WTC11 (cell line): ENCODE measurements at regions not wholly inside any gene's neighbourhood (a gene's known extent, or its start where the extent isn't known, plus 50 kb on each side); places are given as distances from the start of the nearest gene placed in this dataset.

ENCODE experiments used
- ATF2 ChIP-seq: sonication (generic); formaldehyde crosslinking; IDR thresholded peaks from 2 replicates; pipeline ENCODE4 v1.8.1; 2022; ENCODE audit warnings: low read depth, missing genetic modification reagents, borderline replicate concordance
- CREM ChIP-seq: sonication (generic); formaldehyde crosslinking; IDR thresholded peaks from 2 replicates; pipeline ENCODE4 v1.8.1; 2022; ENCODE audit warnings: mild to moderate bottlenecking, missing genetic modification reagents, moderate library complexity
- CTCF ChIP-seq: fragments of 200-600 bp; IDR thresholded peaks from 2 replicates; pipeline ENCODE4 v1.8.0; 2022; ENCODE audit warnings: antibody characterized with exemption
- E2F1 ChIP-seq: sonication (generic); formaldehyde crosslinking; IDR thresholded peaks from 2 replicates; pipeline ENCODE4 v1.8.0; 2022; ENCODE audit warnings: mild to moderate bottlenecking, missing genetic modification reagents
- GABPB1 ChIP-seq: sonication (generic); formaldehyde crosslinking; IDR thresholded peaks from 2 replicates; pipeline ENCODE4 v1.8.1; 2023; ENCODE audit warnings: mild to moderate bottlenecking, missing genetic modification reagents
- GRHL2 ChIP-seq: fragments of 250-450 bp; sonication (Bioruptor Pico); IDR thresholded peaks from 2 replicates; pipeline ENCODE4 v1.8.0; 2022; ENCODE audit warnings: mild to moderate bottlenecking, moderate library complexity; ENCODE audit not compliant: insufficient replicate concordance, severe bottlenecking
- JUN ChIP-seq: sonication (generic); formaldehyde crosslinking; IDR thresholded peaks from 2 replicates; pipeline ENCODE4 v1.8.0; 2023; ENCODE audit warnings: mild to moderate bottlenecking, missing genetic modification reagents
- MAX ChIP-seq: sonication (generic); formaldehyde crosslinking; IDR thresholded peaks from 2 replicates; pipeline ENCODE4 v1.8.0; 2022; ENCODE audit warnings: mild to moderate bottlenecking, missing genetic modification reagents
- NR3C1 ChIP-seq: sonication (generic); formaldehyde crosslinking; conservative IDR thresholded peaks from 2 replicates; pipeline ENCODE4 v1.8.1; 2023; ENCODE audit warnings: low read depth, mild to moderate bottlenecking, missing genetic modification reagents
- RELA ChIP-seq: sonication (generic); formaldehyde crosslinking; IDR thresholded peaks from 2 replicates; pipeline ENCODE4 v1.8.1; 2022; ENCODE audit warnings: missing genetic modification reagents, mild to moderate bottlenecking, borderline replicate concordance
- SMAD3 ChIP-seq: sonication (generic); formaldehyde crosslinking; IDR thresholded peaks from 2 replicates; pipeline ENCODE4 v1.8.0; 2022; ENCODE audit warnings: missing genetic modification reagents, mild to moderate bottlenecking, borderline replicate concordance
- TP53 ChIP-seq: sonication (generic); formaldehyde crosslinking; IDR thresholded peaks from 2 replicates; pipeline ENCODE4 v1.8.1; 2023; ENCODE audit warnings: mild to moderate bottlenecking, missing genetic modification reagents
- ZNF138 ChIP-seq: sonication (generic); formaldehyde crosslinking; conservative IDR thresholded peaks from 2 replicates; pipeline ENCODE4 v1.8.1; 2022; ENCODE audit warnings: mild to moderate bottlenecking, moderate library complexity, missing genetic modification reagents
- ZNF512 ChIP-seq: sonication (generic); formaldehyde crosslinking; IDR thresholded peaks from 2 replicates; pipeline ENCODE4 v1.8.1; 2022; ENCODE audit warnings: missing genetic modification reagents, borderline replicate concordance

- TF ChIP-seq E2F1 (CRISPR knock-in tag) (no peak), CTCF (no peak), ATF2 (no peak), RELA (CRISPR knock-in tag) (no peak), JUN (CRISPR knock-in tag) (no peak), CREM (CRISPR knock-in tag) (no peak), SMAD3 (CRISPR knock-in tag) (no peak), GABPB1 (CRISPR knock-in tag) (no peak), NR3C1 (CRISPR knock-in tag) (no peak), MAX (CRISPR knock-in tag) (no peak), ZNF512 (CRISPR knock-in tag) (no peak), GRHL2 (CRISPR knock-in tag) (no peak), ZNF138 (CRISPR knock-in tag) (no peak), TP53 (CRISPR knock-in tag) (no peak)
Measured at GRCh38 chr9:13457795-13458194, 178.3 kb upstream of the MPDZ start.
